ENCODE measurements at regions not wholly inside any gene's neighbourhood (a gene's known extent, or its start where the extent isn't known, plus 50 kb on each side); places are given as distances from the start of the nearest gene placed in this dataset.

DNA sequence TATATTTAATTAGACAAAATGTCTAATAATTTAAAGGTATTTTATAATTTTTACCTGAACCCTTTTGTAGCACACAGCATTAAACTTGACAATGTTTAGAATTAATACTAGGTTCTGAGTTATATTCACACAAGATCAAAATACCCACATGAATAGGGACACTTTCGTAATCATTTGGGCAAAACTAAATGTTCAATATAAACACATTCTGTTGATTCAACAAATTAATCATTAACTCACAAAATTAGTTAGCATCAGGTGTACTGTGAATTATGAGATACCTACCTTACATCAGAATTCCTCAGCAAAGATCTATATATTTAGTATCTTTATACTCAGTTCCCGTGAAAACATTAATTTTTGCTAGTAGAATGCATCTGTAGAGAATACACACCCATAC is 481.5 kb upstream of the MANEA start:
- Histone ChIP-seq H3K27ac (ENCODE audit: low read depth in 1 of 2, low read length in 2 of 2) (no peak overlapping the region), H3K9ac (ENCODE audit: insufficient read depth, low read length, poor library complexity, severe bottlenecking) (no peak overlapping the region), H3K4me1 (ENCODE audit: control insufficient read depth in 1 of 2, insufficient read depth in 2 of 2, low read length in 2 of 2) (no peaks in the 10 kb centered on the region), H3K9me3 (replicated peaks in 1 of 2; ENCODE audit: control insufficient read depth in 1 of 2, insufficient read depth in 1 of 2, low read length in 2 of 2) (no peaks in the 10 kb centered on the region), H3K36me3 (replicated peaks in 1 of 2; ENCODE audit: control insufficient read depth in 1 of 2, insufficient read depth in 2 of 2, low read length in 2 of 2) (no peaks in the 10 kb centered on the region), H2AFZ (ENCODE audit: insufficient read depth, low read depth, low read length, poor library complexity, severe bottlenecking) (no peak overlapping the region), H4K20me1 (ENCODE audit: insufficient read depth, low read length) (no peaks in the 10 kb centered on the region), H3K4me2 (replicated peaks; ENCODE audit: extremely low read depth, low read length, poor library complexity, severe bottlenecking) (no peak overlapping the region), H3K4me3 (replicated peaks in 1 of 3; ENCODE audit: low read depth in 2 of 3, low read length in 3 of 3) (no peak overlapping the region), H3K27me3 (ENCODE audit: control insufficient read depth in 2 of 2, insufficient read depth in 2 of 2, low read length in 2 of 2) (no peaks in the 10 kb centered on the region), H3K79me2 (ENCODE audit: insufficient read depth, low read length) (no peaks in the 10 kb centered on the region)
- no peaks in the 10 kb centered on the region for H3K9me3 Mint-ChIP-seq
- no peaks in the 10 kb centered on the region for H3K4me1 Mint-ChIP-seq
- TF ChIP-seq, protein P1, sequence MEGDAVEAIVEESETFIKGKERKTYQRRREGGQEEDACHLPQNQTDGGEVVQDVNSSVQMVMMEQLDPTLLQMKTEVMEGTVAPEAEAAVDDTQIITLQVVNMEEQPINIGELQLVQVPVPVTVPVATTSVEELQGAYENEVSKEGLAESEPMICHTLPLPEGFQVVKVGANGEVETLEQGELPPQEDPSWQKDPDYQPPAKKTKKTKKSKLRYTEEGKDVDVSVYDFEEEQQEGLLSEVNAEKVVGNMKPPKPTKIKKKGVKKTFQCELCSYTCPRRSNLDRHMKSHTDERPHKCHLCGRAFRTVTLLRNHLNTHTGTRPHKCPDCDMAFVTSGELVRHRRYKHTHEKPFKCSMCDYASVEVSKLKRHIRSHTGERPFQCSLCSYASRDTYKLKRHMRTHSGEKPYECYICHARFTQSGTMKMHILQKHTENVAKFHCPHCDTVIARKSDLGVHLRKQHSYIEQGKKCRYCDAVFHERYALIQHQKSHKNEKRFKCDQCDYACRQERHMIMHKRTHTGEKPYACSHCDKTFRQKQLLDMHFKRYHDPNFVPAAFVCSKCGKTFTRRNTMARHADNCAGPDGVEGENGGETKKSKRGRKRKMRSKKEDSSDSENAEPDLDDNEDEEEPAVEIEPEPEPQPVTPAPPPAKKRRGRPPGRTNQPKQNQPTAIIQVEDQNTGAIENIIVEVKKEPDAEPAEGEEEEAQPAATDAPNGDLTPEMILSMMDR (IDR thresholded peaks at IDR 0.05), result no peak
- no peak overlapping the region for H3K4me3 Mint-ChIP-seq
- DNase-seq, result no peak
- no peak overlapping the region for H3K27ac Mint-ChIP-seq
- intact Hi-C loops (cut with micrococcal nuclease), result no loop called here
- no peaks in the 10 kb centered on the region for H3K36me3 Mint-ChIP-seq
- WGBS (ENCODE audit: insufficient coverage), result no CpG with 5 or more reads among the region's 2 CpGs
- H3K27me3 Mint-ChIP-seq (ENCODE audit: low read depth in 3 of 3), result peaks cover 0 to 4% (median 3%) of the 10 kb centered on the region in 3 donors

GRCh38 chr6:95099410-95099809 is 477.9 kb upstream of the MANEA start:
- Histone ChIP-seq H3K27ac (ENCODE audit: low read depth in 1 of 2, low read length in 2 of 2) (no peak overlapping the region), H3K4me1 (ENCODE audit: control insufficient read depth in 1 of 2, insufficient read depth in 2 of 2, low read length in 2 of 2) (no peaks in the 10 kb centered on the region), H3K9me3 (replicated peaks in 1 of 2; ENCODE audit: control insufficient read depth in 1 of 2, insufficient read depth in 1 of 2, low read length in 2 of 2) (no peaks in the 10 kb centered on the region), H3K79me2 (ENCODE audit: insufficient read depth, low read length) (no peaks in the 10 kb centered on the region), H2AFZ (ENCODE audit: insufficient read depth, low read depth, low read length, poor library complexity, severe bottlenecking) (no peak overlapping the region), H3K36me3 (replicated peaks in 1 of 2; ENCODE audit: control insufficient read depth in 1 of 2, insufficient read depth in 2 of 2, low read length in 2 of 2) (no peaks in the 10 kb centered on the region), H3K27me3 (ENCODE audit: control insufficient read depth in 2 of 2, insufficient read depth in 2 of 2, low read length in 2 of 2) (no peaks in the 10 kb centered on the region), H4K20me1 (ENCODE audit: insufficient read depth, low read length) (no peaks in the 10 kb centered on the region), H3K9ac (ENCODE audit: insufficient read depth, low read length, poor library complexity, severe bottlenecking) (no peak overlapping the region), H3K4me2 (replicated peaks; ENCODE audit: extremely low read depth, low read length, poor library complexity, severe bottlenecking) (no peak overlapping the region), H3K4me3 (replicated peaks in 1 of 3; ENCODE audit: low read depth in 2 of 3, low read length in 3 of 3) (no peak overlapping the region)
- H3K4me1 Mint-ChIP-seq, result no peaks in the 10 kb centered on the region
- intact Hi-C loops (cut with micrococcal nuclease), result no loop called here
- H3K27ac Mint-ChIP-seq, result no peak overlapping the region
- H3K27me3 Mint-ChIP-seq (ENCODE audit: low read depth in 3 of 3), result peaks cover 0 to 2% (median 2%) of the 10 kb centered on the region in 3 donors
- no CpG with 5 or more reads among the region's 1 CpG for WGBS (ENCODE audit: insufficient coverage)
- H3K36me3 Mint-ChIP-seq, result no peaks in the 10 kb centered on the region
- H3K4me3 Mint-ChIP-seq, result no peak overlapping the region
- H3K9me3 Mint-ChIP-seq, result no peaks in the 10 kb centered on the region
- no peak for DNase-seq
- TF ChIP-seq, protein P1 (IDR thresholded peaks at IDR 0.05), result no peak

All from CD14-positive monocyte (primary cell).